GM10266 (cell line): ENCODE measurements at regions not wholly inside any gene's neighbourhood (a gene's known extent, or its start where the extent isn't known, plus 50 kb on each side); places are given as distances from the start of the nearest gene placed in this dataset.

ENCODE experiments used
- DNase-seq: peaks from one replicate; pipeline ENCODE4 v3.0.0; 2012; ENCODE audit errors: extremely low spot score
- CTCF ChIP-seq: IDR thresholded peaks from 2 replicates; pipeline ENCODE4 v1.5.1; 2012; ENCODE audit warnings: mild to moderate bottlenecking, low read depth; ENCODE audit not compliant: control insufficient read depth, insufficient read depth; ENCODE audit errors: missing control alignments

- DNase-seq: no peak
- no peak for TF ChIP-seq CTCF
Measured at GRCh38 chr1:29831500-29832117, 595.3 kb downstream of the PTPRU start.

- no peak for TF ChIP-seq CTCF
- DNase-seq: no peak
Measured at GRCh38 chr1:29830916-29831315, 594.6 kb downstream of the PTPRU start.

GRCh38 chr1:29830383-29830782 lies 594.1 kb downstream of the PTPRU start:
- DNase-seq: no peak
- TF ChIP-seq CTCF: no peak

GRCh38 chr1:29829448-29830344 lies 593.4 kb downstream of the PTPRU start:
- TF ChIP-seq CTCF: no peak
- DNase-seq: no peak

- DNase-seq: no peak
Measured at GRCh38 chr1:29828526-29829447, 592.5 kb downstream of the PTPRU start.

More at GRCh38 chr1:29828526-29829447, 592.5 kb downstream of the PTPRU start:
- no peak for TF ChIP-seq CTCF
